ENCODE measurements at regions not wholly inside any gene's neighbourhood (a gene's known extent, or its start where the extent isn't known, plus 50 kb on each side); places are given as distances from the start of the nearest gene placed in this dataset.

- DNase-seq: no peak
These were observed 158.7 kb upstream of the LRIG3 start for GRCh38 chr12:59079002-59079401.

DNA sequence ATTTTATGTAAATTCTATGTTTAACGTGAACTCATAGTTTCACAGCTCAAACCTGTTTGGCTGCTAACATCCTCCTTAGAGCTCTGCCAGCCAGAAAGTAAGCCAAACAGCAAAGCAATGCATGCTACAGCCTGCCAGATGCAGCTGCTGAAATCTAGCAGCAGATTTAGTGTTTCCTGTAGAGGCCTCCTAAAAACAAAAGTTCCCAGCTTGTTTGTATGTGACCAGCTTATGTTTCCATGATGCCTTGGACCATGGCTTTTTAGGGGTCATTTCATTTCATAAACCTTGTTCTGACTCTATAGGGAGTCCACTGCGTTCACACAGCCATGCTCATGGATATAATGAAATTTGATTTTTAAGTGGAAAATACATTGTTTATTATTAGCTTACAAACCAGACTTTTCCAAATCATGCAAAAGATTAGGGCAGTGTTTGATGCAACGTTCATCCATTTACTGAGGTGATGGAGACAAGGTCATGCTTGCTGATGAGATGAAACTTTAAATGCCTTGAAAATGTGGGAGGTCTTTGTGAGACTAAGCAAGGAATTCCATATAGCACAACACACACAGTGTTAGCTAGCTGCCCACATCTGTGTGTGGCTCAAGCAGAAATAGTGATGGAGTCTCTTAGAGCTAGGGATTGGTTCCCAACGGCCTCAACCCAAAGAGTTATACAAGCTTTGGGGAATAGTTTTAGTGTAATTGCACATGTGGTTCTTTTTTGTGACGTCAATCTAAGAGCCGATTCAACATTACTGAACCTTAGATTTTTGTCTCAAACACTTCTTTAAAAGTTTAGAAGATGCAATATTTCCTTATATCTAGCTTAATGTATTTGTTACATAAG is 157.5 kb upstream of the LRIG3 start:
- DNase-seq: peak; percentile 51

DNA sequence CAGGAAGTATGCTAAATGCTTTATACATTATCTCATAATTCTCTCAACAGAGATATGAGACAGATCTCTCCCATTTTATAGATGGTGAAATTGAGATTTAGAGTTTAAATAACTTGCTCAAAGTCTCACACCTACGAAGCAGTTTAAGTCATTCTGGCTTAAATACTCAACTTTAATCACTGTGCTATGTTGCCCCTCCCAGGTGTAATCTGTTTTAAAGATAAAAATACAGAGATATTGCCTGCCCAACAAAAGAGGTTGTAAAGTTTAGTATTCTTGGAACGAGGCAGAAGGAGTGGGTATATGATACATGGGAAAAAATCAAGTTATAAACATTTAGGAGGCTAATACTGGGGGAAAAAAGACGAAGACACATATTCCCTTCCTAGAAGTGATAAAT is 156.8 kb upstream of the LRIG3 start:
- DNase-seq: no peak

DNA sequence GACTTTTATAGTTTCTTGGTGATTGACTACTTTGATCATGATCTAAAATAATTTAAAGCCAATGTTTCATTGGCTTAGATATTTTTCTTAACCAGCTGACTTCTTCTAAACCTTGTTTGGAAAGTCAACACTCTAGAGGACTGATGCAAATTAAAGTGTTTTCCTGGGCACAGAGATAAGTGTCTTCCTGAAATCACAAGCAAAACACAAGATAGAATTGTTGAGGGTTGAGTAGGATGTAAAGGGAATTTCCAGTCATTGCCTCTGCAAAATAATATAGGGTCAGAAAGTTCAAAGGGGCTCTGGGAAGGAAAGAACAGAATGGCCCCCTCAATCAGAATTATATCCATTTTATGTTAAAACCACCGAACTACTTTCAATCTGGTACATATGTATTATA is 156.3 kb upstream of the LRIG3 start:
- no peak for DNase-seq

- DNase-seq: no peak
These were observed 155.7 kb upstream of the LRIG3 start for GRCh38 chr12:59075968-59076490.

DNA sequence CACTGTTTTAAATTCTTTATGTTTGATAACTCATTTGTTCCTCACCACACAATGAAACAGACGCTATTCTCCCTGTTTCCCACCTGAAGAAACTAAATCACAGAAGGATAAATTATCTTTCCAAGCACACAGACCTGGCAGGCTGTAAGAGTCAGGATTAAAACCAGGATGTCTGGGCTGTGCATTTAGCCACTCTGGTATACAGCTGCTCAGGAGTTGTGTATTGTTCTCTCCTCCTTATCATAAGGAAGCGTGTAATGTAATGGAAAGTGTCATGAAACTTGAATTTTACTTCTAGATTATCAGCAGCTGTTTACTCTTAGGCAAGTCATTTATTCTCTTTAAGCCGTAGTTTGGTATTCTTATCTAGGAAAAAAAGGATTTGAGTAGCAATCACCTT is 154.8 kb upstream of the LRIG3 start:
- DNase-seq: no peak

GRCh38 chr12:59070322-59070933 is 150.1 kb upstream of the LRIG3 start:
- no peak for DNase-seq

- no peak for DNase-seq
These were observed 149.2 kb upstream of the LRIG3 start for GRCh38 chr12:59069516-59069915.

DNA sequence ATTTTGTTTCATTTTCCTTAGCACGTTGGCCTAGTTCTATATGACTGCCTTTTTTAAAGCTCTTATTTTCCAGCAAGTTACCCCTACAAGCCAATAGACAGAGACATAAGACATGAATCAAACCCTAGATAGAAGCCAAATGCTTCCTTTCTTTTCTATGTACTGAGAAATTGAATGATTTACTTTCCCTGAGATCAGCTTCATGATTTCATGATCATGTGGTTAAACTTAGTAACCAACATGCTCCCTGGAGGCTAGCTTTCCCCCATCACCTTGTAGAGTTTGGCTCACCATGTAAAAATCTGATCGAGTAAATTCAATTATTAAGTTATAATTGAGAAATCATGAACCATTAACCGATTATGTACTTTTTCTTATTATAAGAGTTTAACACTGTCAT is 148.1 kb upstream of the LRIG3 start:
- no peak for DNase-seq

DNA sequence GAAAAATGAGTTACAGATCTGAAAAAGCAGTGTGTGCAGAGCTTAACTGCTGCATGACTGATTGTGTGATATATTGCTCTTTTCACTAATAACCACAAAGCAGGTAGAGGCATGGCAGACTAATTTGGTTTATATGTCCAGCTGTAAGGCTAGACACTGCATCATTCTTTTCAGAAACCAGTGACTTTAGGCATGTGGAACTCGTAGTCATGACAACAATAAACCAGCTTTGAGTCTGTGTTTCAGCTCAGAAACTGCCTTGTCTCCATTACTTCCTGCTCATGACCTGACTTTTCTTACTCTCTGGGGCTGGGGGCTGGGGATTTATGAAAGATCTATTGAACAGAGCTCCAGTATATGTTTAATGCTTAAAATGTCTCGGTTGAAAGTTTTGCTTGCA is 146.8 kb upstream of the LRIG3 start:
- DNase-seq: peak; percentile 9

DNA sequence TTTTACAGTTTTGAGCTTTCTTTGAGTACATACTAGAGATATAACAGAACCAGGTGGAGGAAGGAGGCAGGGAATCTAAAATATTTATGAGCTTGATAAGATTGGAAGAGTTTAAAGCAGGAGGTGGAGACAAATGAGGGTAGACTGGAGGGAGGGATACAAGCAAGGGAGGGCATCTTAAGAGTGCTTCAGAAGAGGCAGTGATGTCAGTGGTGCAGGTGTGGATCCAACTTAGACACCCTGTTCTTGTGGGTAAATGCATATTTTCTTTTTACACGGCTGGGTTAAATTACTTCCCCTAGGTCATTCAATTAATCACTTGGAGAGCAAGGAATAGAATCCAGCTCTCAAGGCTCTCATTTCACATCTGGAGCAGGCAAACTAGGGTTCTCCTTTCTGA is 146.1 kb upstream of the LRIG3 start:
- peak; percentile 7 for DNase-seq

DNA sequence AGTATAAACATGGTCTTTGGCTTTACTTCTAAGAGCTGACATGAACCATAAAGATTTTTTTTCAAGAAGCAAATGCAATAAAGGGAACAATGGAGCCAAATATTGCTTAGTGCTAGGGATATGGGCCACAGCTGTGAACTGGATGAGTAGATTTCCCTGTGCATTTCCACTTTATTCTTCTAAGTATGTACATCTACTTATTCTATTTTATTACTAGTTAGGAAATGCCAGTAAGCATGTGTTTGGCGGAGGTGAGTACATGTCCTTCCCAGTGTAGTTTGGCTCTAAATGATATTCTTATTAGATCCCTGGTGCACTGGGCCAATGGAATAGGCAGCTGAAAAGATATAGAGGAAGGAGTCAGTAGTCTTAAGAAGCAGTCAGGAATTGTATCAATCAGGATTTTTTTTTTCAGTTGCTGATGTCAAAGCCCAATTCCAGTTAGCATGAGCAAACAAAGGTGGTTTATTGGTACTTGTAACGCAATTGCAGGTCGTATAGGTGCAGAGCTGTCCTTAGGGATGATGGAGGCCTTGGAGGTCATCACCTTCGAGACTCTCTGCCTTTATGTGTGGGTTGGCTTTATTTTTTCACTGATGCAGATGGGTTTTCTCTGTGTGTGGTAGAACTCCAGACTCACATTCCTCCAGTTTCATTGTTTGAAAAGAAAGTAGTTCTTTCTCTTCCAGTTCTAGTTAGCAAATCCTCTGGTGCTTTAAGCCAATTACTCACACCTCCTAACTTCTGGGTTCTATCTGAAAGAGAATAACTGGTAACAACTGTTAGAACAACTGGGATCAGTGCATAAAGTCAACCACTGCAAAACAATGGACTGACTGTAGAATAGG is 139.0 kb upstream of the LRIG3 start:
- DNase-seq: no peak

- no peak for DNase-seq
These were observed 136.7 kb upstream of the LRIG3 start for GRCh38 chr12:59056966-59057365.

- DNase-seq: no peak
These were observed 135.0 kb upstream of the LRIG3 start for GRCh38 chr12:59055204-59055860.

DNA sequence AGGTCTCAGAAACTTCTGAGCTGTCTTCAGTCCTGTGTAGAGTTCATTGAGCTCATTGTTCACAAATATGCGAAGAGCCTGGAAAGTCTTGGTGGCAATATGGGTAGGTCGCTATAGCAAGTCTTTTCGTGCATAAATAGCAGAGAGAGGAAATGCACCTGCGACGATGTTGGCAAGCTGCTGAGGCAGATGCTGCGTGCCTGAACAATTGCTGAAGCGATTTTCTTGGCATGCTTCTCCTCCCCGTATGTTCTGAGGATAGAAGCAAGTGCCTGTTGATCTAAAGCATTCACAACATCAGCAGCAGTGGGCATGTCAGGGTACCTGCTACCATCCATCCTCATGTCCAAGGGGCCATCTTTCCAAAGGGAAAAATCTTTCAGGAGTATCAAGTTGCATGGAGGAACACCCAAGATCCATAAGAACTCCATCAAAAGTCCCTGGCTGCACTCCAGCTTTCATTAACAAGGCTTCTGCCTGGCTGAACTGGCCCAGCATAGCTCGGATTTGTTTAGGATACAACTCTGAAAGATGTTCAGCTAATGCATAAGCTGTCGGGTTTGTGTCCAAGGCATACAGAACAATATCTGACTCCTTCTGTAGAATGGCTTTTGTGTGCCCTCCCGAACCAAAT is 133.1 kb upstream of the LRIG3 start:
- peak; percentile 90 for DNase-seq

DNA sequence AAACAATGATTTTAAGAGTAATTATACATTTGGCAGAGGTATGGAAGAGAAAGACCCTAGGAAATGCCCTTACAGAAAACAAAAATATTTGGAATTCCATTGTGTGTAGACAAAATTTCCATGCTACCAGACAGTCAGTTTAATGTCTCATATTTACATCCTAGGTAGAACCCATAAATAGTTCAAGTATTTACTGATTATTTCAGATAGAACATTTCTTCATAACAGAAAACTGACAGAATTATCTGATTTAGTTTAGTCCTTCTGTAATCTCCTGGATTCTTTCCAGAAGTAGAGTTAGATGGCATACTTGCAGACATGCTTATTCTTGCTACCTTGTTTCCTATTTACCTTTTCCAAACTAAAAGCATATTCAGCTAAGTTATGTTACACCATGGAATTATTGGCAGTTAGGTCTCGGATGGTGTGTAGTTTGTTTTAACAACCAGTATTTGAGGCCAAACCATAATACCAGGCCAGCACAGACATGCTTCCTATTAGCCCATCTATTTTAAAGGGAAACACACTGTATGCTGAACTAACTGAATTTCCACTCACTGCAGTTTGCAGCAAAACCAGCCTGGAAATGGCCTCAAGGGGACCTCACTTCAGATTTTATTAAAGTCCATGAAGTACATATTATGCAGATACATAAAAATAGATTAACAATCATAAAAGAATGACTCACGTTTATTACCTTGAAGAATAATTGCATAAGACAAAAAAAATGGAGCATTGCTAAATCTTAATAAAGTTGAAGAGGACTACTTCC is 126.6 kb upstream of the LRIG3 start:
- DNase-seq: no peak

GRCh38 chr12:59044791-59045190 is 124.5 kb upstream of the LRIG3 start:
- no peak for DNase-seq

GRCh38 chr12:59041241-59042121 is 121.2 kb upstream of the LRIG3 start:
- DNase-seq: no peak

DNA sequence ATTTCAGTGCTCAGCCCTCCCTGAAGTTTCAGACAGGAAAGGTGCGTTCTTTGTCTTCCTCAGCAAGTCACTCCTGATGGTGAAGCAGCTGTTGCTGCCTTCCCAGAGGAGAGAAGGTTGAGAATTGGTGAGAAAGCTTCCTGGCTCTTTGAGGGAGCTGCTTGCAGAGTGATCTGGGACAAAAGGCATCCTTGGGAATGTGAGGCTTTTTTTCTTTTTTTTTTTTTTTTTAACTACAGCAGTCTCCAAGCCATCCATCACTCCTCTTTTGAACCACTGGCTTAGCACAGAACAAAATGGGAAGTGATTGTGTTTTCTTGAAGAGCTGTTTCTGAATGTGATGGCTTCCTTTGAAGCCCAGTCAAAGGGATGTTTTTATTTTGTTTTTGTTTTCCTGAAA is 120.4 kb upstream of the LRIG3 start:
- peak; percentile 77 for DNase-seq

DNA sequence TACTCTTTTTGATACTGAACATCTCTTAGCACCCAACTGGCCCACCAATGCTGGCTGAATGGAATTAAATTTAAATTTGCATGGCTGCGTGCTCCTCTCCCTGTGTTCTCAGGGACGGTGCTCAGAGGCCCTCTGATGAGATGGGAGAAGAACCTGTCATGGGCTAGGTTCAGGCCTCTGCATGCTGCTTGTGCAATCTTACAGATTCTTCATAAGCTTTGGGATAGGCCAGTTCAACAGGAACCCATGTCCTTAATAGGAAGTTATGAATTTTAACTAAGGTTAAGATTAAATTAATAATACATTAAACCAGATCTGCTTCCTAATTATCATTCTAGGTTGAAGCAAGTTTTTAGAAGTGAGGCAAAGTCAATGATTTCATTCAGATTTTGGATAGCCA is 119.7 kb upstream of the LRIG3 start:
- no peak for DNase-seq

- no peak for DNase-seq
These were observed 118.7 kb upstream of the LRIG3 start for GRCh38 chr12:59039005-59039404.

All from NCI-H2171 treated with DMSO at 0.1 percent for 48 hours (cell line).